T47D (cell line): ENCODE measurements at regions not wholly inside any gene's neighbourhood (a gene's known extent, or its start where the extent isn't known, plus 50 kb on each side); places are given as distances from the start of the nearest gene placed in this dataset.
A peak's percentile ranks its signal among the peaks of the same experiment; 100 is the strongest.

Experiments
- DNase-seq, 2 experiments: peaks; one replicate each; pipeline versions ENCODE4 v3.0.0 to v3.0.0-alpha.2; 2011 to 2012; ENCODE audit warnings: low read depth in 1 of 2, low spot score in 1 of 2
- JUND ChIP-seq: IDR thresholded peaks from 2 replicates; pipeline ENCODE4 v1.6.1; 2012; ENCODE audit warnings: low read depth
- in situ Hi-C: cut with HindIII; loops from 2 replicates; pipeline ENCODE4 v1.10.0; 2016; ENCODE audit warnings: low sequenced_read_pairs, low pct_unique_long_range_greater_than_20kb

- no peak for TF ChIP-seq JUND
- in situ Hi-C loops = no loop called here
These were observed 288.1 kb downstream of the ARPP21 start for GRCh38 chr3:35927441-35927840.

DNA sequence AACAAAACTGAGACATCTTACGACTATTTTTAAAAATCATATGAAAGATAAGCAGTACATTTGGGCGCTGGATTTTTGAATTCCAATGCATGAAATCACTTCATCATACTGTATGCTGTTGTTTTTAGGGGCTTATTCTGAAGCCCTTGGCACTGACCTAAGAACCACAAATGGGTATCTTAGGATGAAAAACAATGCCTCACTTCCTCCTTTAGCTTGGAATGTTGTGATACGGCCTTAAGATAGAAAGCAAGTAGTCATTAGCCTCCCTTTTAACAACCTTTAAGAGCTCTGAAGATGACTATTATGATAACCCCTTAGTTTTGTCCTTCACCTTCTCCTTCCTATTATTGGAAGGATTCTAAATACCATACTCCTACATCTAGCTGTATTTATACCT lies 289.8 kb downstream of the ARPP21 start:
- no peak for DNase-seq
- TF ChIP-seq JUND = no peak
- in situ Hi-C loops = no loop called here

More at GRCh38 chr3:35927441-35927840, 288.1 kb downstream of the ARPP21 start:
- DNase-seq = no peak

GRCh38 chr3:35931867-35932266 lies 292.5 kb downstream of the ARPP21 start:
- no peak for TF ChIP-seq JUND
- no peak for DNase-seq
- in situ Hi-C loops = no loop called here

DNA sequence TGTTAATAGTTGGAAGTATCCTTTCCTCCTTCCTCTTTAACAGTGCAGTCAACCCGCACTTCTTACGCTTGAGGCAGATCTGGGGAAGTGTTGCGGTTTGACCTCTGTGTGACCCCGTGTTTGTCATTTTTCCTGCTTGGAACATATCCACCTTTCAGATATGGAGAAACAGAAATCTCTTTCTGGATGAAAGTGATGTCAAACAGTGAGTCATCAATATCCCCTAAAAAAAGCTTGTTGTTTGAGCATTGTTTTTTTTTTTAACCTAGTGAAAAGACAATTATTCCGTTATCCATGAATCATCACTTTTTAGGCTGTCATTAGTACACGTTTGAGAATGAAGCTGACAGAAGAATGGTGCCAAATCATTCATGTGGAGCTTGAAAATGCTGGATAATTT lies 293.7 kb downstream of the ARPP21 start:
- in situ Hi-C loops = no loop called here
- peak in 1 of 2 experiments; percentile 13 for DNase-seq
- TF ChIP-seq JUND = no peak

DNA sequence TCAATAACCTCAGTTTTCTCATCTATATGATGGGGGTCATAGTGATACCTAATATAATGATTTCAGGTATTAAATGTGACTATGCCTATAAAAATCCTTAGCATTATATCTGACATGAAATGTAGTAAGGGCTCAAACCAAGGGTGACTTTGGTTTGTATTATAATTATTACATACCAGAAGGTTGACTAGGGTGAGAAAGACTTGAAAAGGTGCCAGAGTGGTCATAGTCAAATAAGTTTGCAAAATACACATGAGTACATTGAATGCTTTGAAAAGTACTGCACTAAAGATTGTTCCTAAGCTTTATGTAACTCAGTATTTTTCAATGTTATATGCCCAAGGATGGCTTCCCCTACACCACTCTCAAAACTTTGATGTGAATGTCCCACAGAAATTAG lies 297.2 kb downstream of the ARPP21 start:
- in situ Hi-C loops = no loop called here
- no peak for DNase-seq
- TF ChIP-seq JUND = no peak

- no peak for TF ChIP-seq JUND
- no peak for DNase-seq
- in situ Hi-C loops = no loop called here
These were observed 305.8 kb downstream of the ARPP21 start for GRCh38 chr3:35944926-35945710.

- TF ChIP-seq JUND = no peak
- in situ Hi-C loops = no loop called here
- peak in 1 of 2 experiments; percentile 58 for DNase-seq
These were observed 307.0 kb downstream of the ARPP21 start for GRCh38 chr3:35946121-35946853.

- in situ Hi-C loops = no loop called here
- DNase-seq = no peak
- TF ChIP-seq JUND = no peak
These were observed 307.7 kb downstream of the ARPP21 start for GRCh38 chr3:35946854-35947515.

DNA sequence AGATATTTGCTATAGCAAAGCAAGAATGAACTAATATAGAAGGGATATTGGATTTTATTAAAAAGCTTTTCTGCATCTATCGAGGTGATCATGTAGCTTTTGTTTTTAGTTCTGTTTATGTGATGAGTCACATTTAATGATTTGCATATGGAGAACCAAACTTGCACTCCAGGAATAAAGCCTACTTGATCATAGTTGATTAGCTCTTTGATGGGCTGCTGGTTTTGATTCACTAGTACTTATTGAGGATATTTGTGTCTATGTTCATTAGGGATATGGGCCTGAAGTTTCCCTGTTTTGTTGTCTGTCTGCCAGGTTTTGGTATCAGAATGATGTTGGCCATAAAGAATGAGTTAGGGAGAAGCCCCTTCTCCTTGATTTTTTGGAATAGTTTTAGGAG lies 310.7 kb downstream of the ARPP21 start:
- in situ Hi-C loops = no loop called here
- no peak for TF ChIP-seq JUND
- no peak for DNase-seq

GRCh38 chr3:35954413-35954812 lies 315.1 kb downstream of the ARPP21 start:
- TF ChIP-seq JUND = no peak
- DNase-seq = no peak
- in situ Hi-C loops = no loop called here

GRCh38 chr3:35965908-35966307 lies 326.6 kb downstream of the ARPP21 start:
- in situ Hi-C loops = no loop called here
- peak; percentile 21 to 60 for DNase-seq
- no peak for TF ChIP-seq JUND

GRCh38 chr3:35966629-35967464 lies 327.5 kb downstream of the ARPP21 start:
- no peak for DNase-seq
- in situ Hi-C loops = no loop called here
- TF ChIP-seq JUND = no peak
